ENCODE measurements at regions not wholly inside any gene's neighbourhood (a gene's known extent, or its start where the extent isn't known, plus 50 kb on each side); places are given as distances from the start of the nearest gene placed in this dataset.

- no peak for TF ChIP-seq CTCF (IDR thresholded peaks at IDR 0.05)
- no peak for TF ChIP-seq POLR2A (IDR thresholded peaks at IDR 0.05)
Measured at GRCh38 chr12:67070307-67070600, 198.9 kb upstream of the CAND1 start.

All from testis (tissue), 2 donors.